Activated CD8-positive, alpha-beta T cell treated with anti-CD3 and anti-CD28 coated beads for 36 hours (primary cell): ENCODE measurements at regions not wholly inside any gene's neighbourhood (a gene's known extent, or its start where the extent isn't known, plus 50 kb on each side); places are given as distances from the start of the nearest gene placed in this dataset.

Source experiments
- ATAC-seq: fragments of 200-7000 bp; cut with Tn5 transposase; one replicate; pipeline ENCODE4 v1.10.0; 2021; ENCODE audit warnings: mild to moderate bottlenecking, moderate library complexity
- CTCF ChIA-PET: fragments of 350-600 bp; sonication (Branson Sonifier 250); formaldehyde crosslinking; loops from one replicate; lab custom pipeline; 2021; ENCODE audit warnings: antibody characterized with exemption; lab: Charles Lee
- POLR2A ChIA-PET: fragments of 350-600 bp; sonication (Branson Sonifier 250); formaldehyde crosslinking; loops from one replicate; lab custom pipeline; 2021; ENCODE audit warnings: antibody characterized with exemption; lab: Charles Lee
- DNase-seq: peaks from one replicate; pipeline ENCODE4 v3.0.0-alpha.2; 2020
- H3K27ac Mint-ChIP-seq: one replicate; pipeline ENCODE4 v1.8.0; 2021; ENCODE audit warnings: mild to moderate bottlenecking, mixed read lengths
- H3K27me3 Mint-ChIP-seq: one replicate; pipeline ENCODE4 v1.8.0; 2021; ENCODE audit warnings: mixed read lengths
- H3K36me3 Mint-ChIP-seq: one replicate; pipeline ENCODE4 v1.8.0; 2021; ENCODE audit warnings: low read depth, mixed read lengths
- H3K4me1 Mint-ChIP-seq: one replicate; pipeline ENCODE4 v1.8.0; 2021; ENCODE audit warnings: low read depth, mixed read lengths
- H3K4me3 Mint-ChIP-seq: one replicate; pipeline ENCODE4 v1.8.0; 2021; ENCODE audit warnings: mild to moderate bottlenecking, moderate library complexity, mixed read lengths
- H3K9me3 Mint-ChIP-seq: one replicate; pipeline ENCODE4 v1.8.0; 2021; ENCODE audit warnings: mixed read lengths
- intact Hi-C: fragments of 100-400 bp; cut with micrococcal nuclease; formaldehyde crosslinking; loops from one replicate; pipeline ENCODE4 v1.10.0; 2022
- TF ChIP-seq, protein P1 (sequence below): fragments of 200-600 bp; IDR thresholded peaks from one replicate; pipeline ENCODE4 v1.8.0; 2022; ENCODE audit warnings: antibody characterized with exemption, mild to moderate bottlenecking

DNA sequence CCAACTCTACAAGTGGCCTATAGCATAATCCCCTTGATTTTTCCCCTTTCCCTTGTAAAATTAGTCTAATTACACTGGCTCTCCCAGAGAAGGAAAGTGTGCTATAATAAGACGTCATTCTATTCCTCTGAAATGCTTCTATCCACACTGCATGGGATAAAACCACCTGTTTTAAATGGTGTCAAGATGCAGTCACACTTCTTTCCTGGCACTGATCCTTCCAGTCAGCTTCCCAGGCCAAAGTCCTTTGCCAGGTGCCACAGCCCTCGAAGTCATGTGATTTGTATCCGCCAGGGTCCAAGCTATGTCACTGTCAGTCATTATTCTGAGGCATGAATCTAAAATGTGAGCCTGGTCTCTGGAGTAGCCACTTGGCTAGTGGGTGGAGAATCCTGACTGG lies 169.0 kb upstream of the KIAA1217 start:
- peaks cover 1% of the 10 kb centered on the region for H3K9me3 Mint-ChIP-seq

DNA sequence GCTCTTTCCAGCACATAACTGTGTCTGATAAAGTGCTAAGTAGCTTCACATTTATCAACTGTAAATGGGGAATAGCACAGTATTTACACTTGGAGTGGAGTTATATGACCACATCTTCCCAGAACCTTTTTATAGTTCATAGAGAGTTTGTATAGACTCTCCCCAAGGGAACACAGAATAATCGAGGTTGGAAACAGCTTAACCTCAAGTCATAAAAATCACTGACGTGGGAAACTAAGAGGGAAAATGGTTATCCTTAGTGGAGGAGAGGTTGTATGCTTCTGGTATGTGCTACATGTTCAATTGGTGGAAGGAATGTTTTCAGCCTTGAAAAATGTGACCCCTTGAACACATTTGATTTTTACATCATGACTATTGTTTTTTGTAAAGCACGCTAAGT lies 167.9 kb upstream of the KIAA1217 start:
- CTCF ChIA-PET = no interaction called here

More for the DNA sequence above, 169.0 kb upstream of the KIAA1217 start:
- POLR2A ChIA-PET = no interaction called here
- Mint-ChIP-seq H3K4me1 (no peaks in the 10 kb centered on the region), H3K27ac (no peak overlapping the region), H3K4me3 (no peak overlapping the region), H3K36me3 (no peaks in the 10 kb centered on the region), H3K27me3 (no peaks in the 10 kb centered on the region)
- DNase-seq (no peak), ATAC-seq (no peak)
- TF ChIP-seq, protein P1, sequence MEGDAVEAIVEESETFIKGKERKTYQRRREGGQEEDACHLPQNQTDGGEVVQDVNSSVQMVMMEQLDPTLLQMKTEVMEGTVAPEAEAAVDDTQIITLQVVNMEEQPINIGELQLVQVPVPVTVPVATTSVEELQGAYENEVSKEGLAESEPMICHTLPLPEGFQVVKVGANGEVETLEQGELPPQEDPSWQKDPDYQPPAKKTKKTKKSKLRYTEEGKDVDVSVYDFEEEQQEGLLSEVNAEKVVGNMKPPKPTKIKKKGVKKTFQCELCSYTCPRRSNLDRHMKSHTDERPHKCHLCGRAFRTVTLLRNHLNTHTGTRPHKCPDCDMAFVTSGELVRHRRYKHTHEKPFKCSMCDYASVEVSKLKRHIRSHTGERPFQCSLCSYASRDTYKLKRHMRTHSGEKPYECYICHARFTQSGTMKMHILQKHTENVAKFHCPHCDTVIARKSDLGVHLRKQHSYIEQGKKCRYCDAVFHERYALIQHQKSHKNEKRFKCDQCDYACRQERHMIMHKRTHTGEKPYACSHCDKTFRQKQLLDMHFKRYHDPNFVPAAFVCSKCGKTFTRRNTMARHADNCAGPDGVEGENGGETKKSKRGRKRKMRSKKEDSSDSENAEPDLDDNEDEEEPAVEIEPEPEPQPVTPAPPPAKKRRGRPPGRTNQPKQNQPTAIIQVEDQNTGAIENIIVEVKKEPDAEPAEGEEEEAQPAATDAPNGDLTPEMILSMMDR = no peak
- CTCF ChIA-PET = interaction anchor here (1.1 kb wide), 1 partner anchor 45 kb away, joined by 3 read pairs; no protein-coding TSS in a partner anchor
- intact Hi-C loops = no loop called here

DNA sequence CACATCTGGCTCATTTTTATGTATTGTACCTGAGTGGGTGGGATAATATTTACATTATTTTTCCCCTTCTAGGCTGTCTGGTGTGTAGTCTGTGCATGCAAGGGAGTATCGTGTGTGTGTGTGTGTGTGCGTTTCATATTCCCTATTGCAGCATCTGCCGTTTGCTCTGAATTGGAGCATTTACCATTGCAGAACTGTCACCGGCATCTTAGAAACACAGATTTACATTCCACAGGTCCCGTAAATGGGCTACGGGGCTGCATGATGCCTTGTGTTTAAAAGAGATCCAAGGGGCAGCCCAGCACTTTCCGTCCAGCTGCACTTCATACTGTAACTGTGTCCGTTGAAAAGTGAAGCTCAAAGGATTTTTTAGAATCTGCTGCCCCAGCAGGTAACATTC lies 167.1 kb upstream of the KIAA1217 start:
- ATAC-seq (no peak), DNase-seq (no peak)
- Mint-ChIP-seq H3K4me1 (no peaks in the 10 kb centered on the region), H3K4me3 (no peak overlapping the region), H3K27me3 (no peaks in the 10 kb centered on the region), H3K36me3 (no peaks in the 10 kb centered on the region), H3K27ac (no peak overlapping the region), H3K9me3 (no peaks in the 10 kb centered on the region)
- TF ChIP-seq, protein P1 = no peak
- CTCF ChIA-PET = no interaction called here
- POLR2A ChIA-PET = no interaction called here
- intact Hi-C loops = no loop called here

More for the DNA sequence above, 167.9 kb upstream of the KIAA1217 start:
- DNase-seq (no peak), ATAC-seq (no peak)
- peaks cover 1% of the 10 kb centered on the region for H3K9me3 Mint-ChIP-seq
- TF ChIP-seq, protein P1 = no peak
- no peaks in the 10 kb centered on the region for H3K36me3 Mint-ChIP-seq
- POLR2A ChIA-PET = no interaction called here
- no peaks in the 10 kb centered on the region for H3K27me3 Mint-ChIP-seq
- intact Hi-C loops = no loop called here
- no peaks in the 10 kb centered on the region for H3K4me1 Mint-ChIP-seq
- no peak overlapping the region for H3K27ac Mint-ChIP-seq
- H3K4me3 Mint-ChIP-seq = no peak overlapping the region

DNA sequence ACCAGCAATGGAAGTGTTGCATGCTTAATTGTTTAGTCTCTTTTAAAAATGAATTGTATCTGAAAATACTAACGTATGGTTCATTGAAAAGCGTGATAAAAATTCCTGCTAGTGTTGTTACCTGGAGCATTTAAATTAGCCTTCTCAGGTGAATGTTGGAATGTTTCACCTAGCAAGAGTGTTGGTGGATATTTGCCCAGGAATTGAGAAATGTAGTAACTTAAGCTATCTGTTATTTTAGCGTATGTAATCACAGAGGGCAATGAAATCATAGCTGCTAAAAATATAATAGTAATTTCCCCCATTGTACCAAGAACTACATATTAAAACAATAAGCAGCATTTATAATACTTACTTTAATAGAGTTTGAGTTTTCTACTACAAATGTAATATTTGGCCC lies 166.1 kb upstream of the KIAA1217 start:
- H3K4me3 Mint-ChIP-seq = no peak overlapping the region
- H3K27me3 Mint-ChIP-seq = no peaks in the 10 kb centered on the region
- CTCF ChIA-PET = no interaction called here
- TF ChIP-seq, protein P1 = no peak
- intact Hi-C loops = no loop called here
- DNase-seq (no peak), ATAC-seq (no peak)
- no peak overlapping the region for H3K27ac Mint-ChIP-seq
- H3K9me3 Mint-ChIP-seq = no peaks in the 10 kb centered on the region
- POLR2A ChIA-PET = no interaction called here
- H3K4me1 Mint-ChIP-seq = no peaks in the 10 kb centered on the region
- no peaks in the 10 kb centered on the region for H3K36me3 Mint-ChIP-seq

DNA sequence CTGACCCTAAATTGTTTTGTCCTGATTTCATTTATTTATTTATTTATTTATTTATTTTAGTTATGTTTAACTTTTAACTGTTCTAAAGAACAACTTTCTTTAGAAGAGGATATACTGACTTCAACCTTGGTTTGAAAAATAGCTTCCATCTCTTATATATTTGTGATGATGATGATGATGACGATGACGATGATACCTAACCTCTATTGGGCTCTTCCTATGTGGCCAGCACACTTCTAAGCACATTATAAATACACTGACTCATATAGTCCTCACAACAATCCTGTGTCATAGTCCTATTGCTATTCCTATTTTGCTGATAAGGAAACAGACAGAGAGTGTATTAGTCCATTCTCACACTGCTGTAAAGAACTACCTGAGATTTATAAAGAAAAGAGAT lies 162.9 kb upstream of the KIAA1217 start:
- DNase-seq (no peak), ATAC-seq (no peak)
- CTCF ChIA-PET = no interaction called here
- TF ChIP-seq, protein P1 = no peak
- H3K4me3 Mint-ChIP-seq = no peak overlapping the region
- peaks cover 2% of the 10 kb centered on the region for H3K9me3 Mint-ChIP-seq
- no peak overlapping the region for H3K27ac Mint-ChIP-seq
- no peaks in the 10 kb centered on the region for H3K36me3 Mint-ChIP-seq
- no peaks in the 10 kb centered on the region for H3K27me3 Mint-ChIP-seq
- intact Hi-C loops = no loop called here
- POLR2A ChIA-PET = no interaction called here
- H3K4me1 Mint-ChIP-seq = no peaks in the 10 kb centered on the region
